Smooth muscle cell (in vitro differentiated cells): ENCODE measurements at regions not wholly inside any gene's neighbourhood (a gene's known extent, or its start where the extent isn't known, plus 50 kb on each side); places are given as distances from the start of the nearest gene placed in this dataset.

ENCODE experiments used
- DNase-seq: peaks from one replicate; lab custom pipeline; 2025; ENCODE audit not compliant: unreplicated experiment; lab: John Stamatoyannopoulos, UW
- H2AFZ ChIP-seq: fragments of 200-600 bp; sonication (generic); 2 replicates; pipeline ENCODE4 v1.6.0; 2016; ENCODE audit warnings: antibody characterized with exemption, low read depth, mild to moderate bottlenecking
- H3F3A ChIP-seq: fragments of 200-600 bp; sonication (generic); 2 replicates; pipeline ENCODE4 v1.6.0; 2017; ENCODE audit warnings: antibody characterized with exemption, low read depth
- H3K27ac ChIP-seq: fragments of 200-600 bp; sonication (generic); 2 replicates; pipeline ENCODE4 v1.5.1; 2016; ENCODE audit warnings: low read depth, mild to moderate bottlenecking
- H3K27me3 ChIP-seq: fragments of 200-600 bp; sonication (generic); 2 replicates; pipeline ENCODE4 v1.6.1; 2016; ENCODE audit warnings: low read depth, mild to moderate bottlenecking
- H3K36me3 ChIP-seq: fragments of 200-600 bp; sonication (generic); 2 replicates; pipeline ENCODE4 v1.5.1; 2016; ENCODE audit warnings: low read depth
- H3K4me1 ChIP-seq: fragments of 200-600 bp; sonication (generic); 2 replicates; pipeline ENCODE4 v1.5.1; 2016; ENCODE audit warnings: low read depth
- H3K4me2 ChIP-seq: fragments of 200-600 bp; sonication (generic); 2 replicates; pipeline ENCODE4 v1.6.0; 2016; ENCODE audit warnings: mild to moderate bottlenecking
- H3K4me3 ChIP-seq: fragments of 200-600 bp; sonication (generic); 2 replicates; pipeline ENCODE4 v1.5.1; 2016; ENCODE audit warnings: mild to moderate bottlenecking
- H3K79me2 ChIP-seq: fragments of 200-600 bp; sonication (generic); 2 replicates; pipeline ENCODE4 v1.6.0; 2016; ENCODE audit warnings: low read depth, mild to moderate bottlenecking
- H3K9ac ChIP-seq: fragments of 200-600 bp; sonication (generic); 2 replicates; pipeline ENCODE4 v1.6.0; 2016; ENCODE audit warnings: low read depth
- H3K9me3 ChIP-seq: fragments of 200-600 bp; sonication (generic); replicated peaks from 2 replicates; pipeline ENCODE4 v1.5.1; 2016; ENCODE audit warnings: low read depth
- H4K20me1 ChIP-seq: fragments of 200-600 bp; sonication (generic); 2 replicates; pipeline ENCODE4 v1.6.0; 2016; ENCODE audit warnings: low read depth
- CTCF ChIP-seq: fragments of 200-600 bp; sonication (generic); IDR thresholded peaks from 2 replicates; pipeline ENCODE4 v1.5.1; 2017; ENCODE audit warnings: borderline replicate concordance, mild to moderate bottlenecking, antibody characterized with exemption; ENCODE audit not compliant: insufficient read depth, poor library complexity, severe bottlenecking
- WGBS: methylation state at CpG from one replicate; pipeline ENCODE4 v1.1.7; 2016; ENCODE audit warnings: low lambda C conversion rate; 5-methylcytosine and 5-hydroxymethylcytosine counted together

- Histone ChIP-seq H3K27me3 (no peaks in the 10 kb centered on the region), H3K36me3 (no peaks in the 10 kb centered on the region), H3K9ac (no peak overlapping the region), H3K27ac (no peak overlapping the region), H3K4me2 (no peak overlapping the region), H3K4me3 (no peak overlapping the region), H3K4me1 (no peaks in the 10 kb centered on the region), H4K20me1 (no peaks in the 10 kb centered on the region), H3K79me2 (no peaks in the 10 kb centered on the region), H3F3A (no peaks in the 10 kb centered on the region), H3K9me3 (no peaks in the 10 kb centered on the region), H2AFZ (no peak overlapping the region)
- no peak for TF ChIP-seq CTCF
- WGBS, result 54% methylated on average over 2 of the region's 2 CpGs
- DNase-seq, result no peak
Measured at GRCh38 chr2:35946478-35946877, 409.1 kb upstream of the CRIM1 start.

GRCh38 chr2:35938838-35939237 lies 416.7 kb upstream of the CRIM1 start:
- 86% methylated on average over 4 of the region's 4 CpGs for WGBS

GRCh38 chr2:35933031-35933430 lies 422.5 kb upstream of the CRIM1 start:
- no peak overlapping the region for H3K4me3 ChIP-seq
- no peaks in the 10 kb centered on the region for H4K20me1 ChIP-seq
- no peaks in the 10 kb centered on the region for H3K4me1 ChIP-seq
- no peak for TF ChIP-seq CTCF
- no peak for DNase-seq
- no peaks in the 10 kb centered on the region for H3K27me3 ChIP-seq
- WGBS, result 79% methylated on average over 1 of the region's 1 CpG
- H3K4me2 ChIP-seq, result no peak overlapping the region
- H3K79me2 ChIP-seq, result no peaks in the 10 kb centered on the region
- no peak overlapping the region for H2AFZ ChIP-seq
- H3F3A ChIP-seq, result no peaks in the 10 kb centered on the region
- no peaks in the 10 kb centered on the region for H3K36me3 ChIP-seq
- no peak overlapping the region for H3K9ac ChIP-seq
- H3K9me3 ChIP-seq, result no peaks in the 10 kb centered on the region
- no peak overlapping the region for H3K27ac ChIP-seq

More at GRCh38 chr2:35938838-35939237, 416.7 kb upstream of the CRIM1 start:
- no peak for TF ChIP-seq CTCF
- Histone ChIP-seq H3K79me2 (no peaks in the 10 kb centered on the region), H3K27me3 (no peaks in the 10 kb centered on the region), H3K4me1 (no peaks in the 10 kb centered on the region), H3K4me3 (no peak overlapping the region), H3K9me3 (no peaks in the 10 kb centered on the region), H4K20me1 (no peaks in the 10 kb centered on the region), H3K9ac (no peak overlapping the region), H3F3A (no peaks in the 10 kb centered on the region), H2AFZ (no peak overlapping the region), H3K36me3 (no peaks in the 10 kb centered on the region), H3K27ac (no peak overlapping the region), H3K4me2 (no peak overlapping the region)
- no peak for DNase-seq

GRCh38 chr2:35932276-35932963 lies 423.2 kb upstream of the CRIM1 start:
- no peaks in the 10 kb centered on the region for H3F3A ChIP-seq
- H3K9ac ChIP-seq, result no peak overlapping the region
- no peak overlapping the region for H3K4me3 ChIP-seq
- H4K20me1 ChIP-seq, result no peaks in the 10 kb centered on the region
- no peaks in the 10 kb centered on the region for H3K36me3 ChIP-seq
- no peaks in the 10 kb centered on the region for H3K4me1 ChIP-seq
- no peak overlapping the region for H3K27ac ChIP-seq
- H3K9me3 ChIP-seq, result no peaks in the 10 kb centered on the region
- no peak for DNase-seq
- WGBS, result 83% methylated on average over 5 of the region's 5 CpGs
- no peaks in the 10 kb centered on the region for H3K79me2 ChIP-seq
- TF ChIP-seq CTCF, result no peak
- no peak overlapping the region for H2AFZ ChIP-seq
- no peak overlapping the region for H3K4me2 ChIP-seq
- no peaks in the 10 kb centered on the region for H3K27me3 ChIP-seq
